WTC11 (cell line): ENCODE measurements at regions not wholly inside any gene's neighbourhood (a gene's known extent, or its start where the extent isn't known, plus 50 kb on each side); places are given as distances from the start of the nearest gene placed in this dataset.

Source experiments
- ATF1 ChIP-seq: sonication (generic); formaldehyde crosslinking; IDR thresholded peaks from 2 replicates; pipeline ENCODE4 v1.8.1; 2023; ENCODE audit warnings: mild to moderate bottlenecking, moderate library complexity, missing genetic modification reagents
- CREB1 ChIP-seq: sonication (generic); formaldehyde crosslinking; IDR thresholded peaks from 2 replicates; pipeline ENCODE4 v1.8.0; 2023; ENCODE audit warnings: mild to moderate bottlenecking, missing genetic modification reagents
- CTCF ChIP-seq: fragments of 200-600 bp; IDR thresholded peaks from 2 replicates; pipeline ENCODE4 v1.8.0; 2022; ENCODE audit warnings: antibody characterized with exemption
- E2F5 ChIP-seq: sonication (generic); formaldehyde crosslinking; IDR thresholded peaks from 2 replicates; pipeline ENCODE4 v1.8.1; 2022; ENCODE audit warnings: mild to moderate bottlenecking, moderate library complexity, missing genetic modification reagents
- FOXJ3 ChIP-seq: sonication (generic); formaldehyde crosslinking; IDR thresholded peaks from 2 replicates; pipeline ENCODE4 v1.9.0; 2021; ENCODE audit warnings: missing genetic modification reagents, mild to moderate bottlenecking, borderline replicate concordance
- FOXP1 ChIP-seq: sonication (generic); formaldehyde crosslinking; IDR thresholded peaks from 2 replicates; pipeline ENCODE4 v1.8.0; 2022; ENCODE audit warnings: missing genetic modification reagents, mild to moderate bottlenecking, moderate library complexity, borderline replicate concordance
- IRF2 ChIP-seq: sonication (generic); formaldehyde crosslinking; IDR thresholded peaks from 2 replicates; pipeline ENCODE4 v1.8.0; 2022; ENCODE audit warnings: low read depth, missing genetic modification reagents, borderline replicate concordance
- TCF7 ChIP-seq: sonication (generic); formaldehyde crosslinking; IDR thresholded peaks from 2 replicates; pipeline ENCODE4 v1.8.0; 2022; ENCODE audit warnings: mild to moderate bottlenecking, low read depth, missing genetic modification reagents, moderate library complexity
- TEAD1 ChIP-seq: sonication (generic); formaldehyde crosslinking; IDR thresholded peaks from 2 replicates; pipeline ENCODE4 v1.8.0; 2022; ENCODE audit warnings: mild to moderate bottlenecking, missing genetic modification reagents
- TEAD4 ChIP-seq: sonication (generic); formaldehyde crosslinking; IDR thresholded peaks from 2 replicates; pipeline ENCODE4 v1.8.0; 2022; ENCODE audit warnings: mild to moderate bottlenecking, missing genetic modification reagents
- TF ChIP-seq, protein P1 (sequence below): sonication (generic); formaldehyde crosslinking; IDR thresholded peaks from 2 replicates; pipeline ENCODE4 v1.8.0; 2022; ENCODE audit warnings: missing genetic modification reagents
- TF ChIP-seq, protein P2 (sequence below): fragments of 250-450 bp; sonication (Bioruptor Pico); IDR thresholded peaks from 2 replicates; pipeline ENCODE4 v2.1.2; 2022; ENCODE audit warnings: mild to moderate bottlenecking, moderate library complexity
- TF ChIP-seq, protein P3 (sequence below): sonication (generic); formaldehyde crosslinking; IDR thresholded peaks from 2 replicates; pipeline ENCODE4 v1.8.1; 2023; ENCODE audit warnings: mild to moderate bottlenecking, missing genetic modification reagents, borderline replicate concordance
- TF ChIP-seq, protein P4 (sequence below): sonication (generic); formaldehyde crosslinking; IDR thresholded peaks from 2 replicates; pipeline ENCODE4 v1.8.0; 2022; ENCODE audit warnings: mild to moderate bottlenecking, missing genetic modification reagents

- TF ChIP-seq, protein P1, sequence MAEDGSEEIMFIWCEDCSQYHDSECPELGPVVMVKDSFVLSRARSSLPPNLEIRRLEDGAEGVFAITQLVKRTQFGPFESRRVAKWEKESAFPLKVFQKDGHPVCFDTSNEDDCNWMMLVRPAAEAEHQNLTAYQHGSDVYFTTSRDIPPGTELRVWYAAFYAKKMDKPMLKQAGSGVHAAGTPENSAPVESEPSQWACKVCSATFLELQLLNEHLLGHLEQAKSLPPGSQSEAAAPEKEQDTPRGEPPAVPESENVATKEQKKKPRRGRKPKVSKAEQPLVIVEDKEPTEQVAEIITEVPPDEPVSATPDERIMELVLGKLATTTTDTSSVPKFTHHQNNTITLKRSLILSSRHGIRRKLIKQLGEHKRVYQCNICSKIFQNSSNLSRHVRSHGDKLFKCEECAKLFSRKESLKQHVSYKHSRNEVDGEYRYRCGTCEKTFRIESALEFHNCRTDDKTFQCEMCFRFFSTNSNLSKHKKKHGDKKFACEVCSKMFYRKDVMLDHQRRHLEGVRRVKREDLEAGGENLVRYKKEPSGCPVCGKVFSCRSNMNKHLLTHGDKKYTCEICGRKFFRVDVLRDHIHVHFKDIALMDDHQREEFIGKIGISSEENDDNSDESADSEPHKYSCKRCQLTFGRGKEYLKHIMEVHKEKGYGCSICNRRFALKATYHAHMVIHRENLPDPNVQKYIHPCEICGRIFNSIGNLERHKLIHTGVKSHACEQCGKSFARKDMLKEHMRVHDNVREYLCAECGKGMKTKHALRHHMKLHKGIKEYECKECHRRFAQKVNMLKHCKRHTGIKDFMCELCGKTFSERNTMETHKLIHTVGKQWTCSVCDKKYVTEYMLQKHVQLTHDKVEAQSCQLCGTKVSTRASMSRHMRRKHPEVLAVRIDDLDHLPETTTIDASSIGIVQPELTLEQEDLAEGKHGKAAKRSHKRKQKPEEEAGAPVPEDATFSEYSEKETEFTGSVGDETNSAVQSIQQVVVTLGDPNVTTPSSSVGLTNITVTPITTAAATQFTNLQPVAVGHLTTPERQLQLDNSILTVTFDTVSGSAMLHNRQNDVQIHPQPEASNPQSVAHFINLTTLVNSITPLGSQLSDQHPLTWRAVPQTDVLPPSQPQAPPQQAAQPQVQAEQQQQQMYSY (CRISPR knock-in tag) = no peak
- TF ChIP-seq ATF1 (CRISPR knock-in tag) = no peak
- TF ChIP-seq, protein P2, sequence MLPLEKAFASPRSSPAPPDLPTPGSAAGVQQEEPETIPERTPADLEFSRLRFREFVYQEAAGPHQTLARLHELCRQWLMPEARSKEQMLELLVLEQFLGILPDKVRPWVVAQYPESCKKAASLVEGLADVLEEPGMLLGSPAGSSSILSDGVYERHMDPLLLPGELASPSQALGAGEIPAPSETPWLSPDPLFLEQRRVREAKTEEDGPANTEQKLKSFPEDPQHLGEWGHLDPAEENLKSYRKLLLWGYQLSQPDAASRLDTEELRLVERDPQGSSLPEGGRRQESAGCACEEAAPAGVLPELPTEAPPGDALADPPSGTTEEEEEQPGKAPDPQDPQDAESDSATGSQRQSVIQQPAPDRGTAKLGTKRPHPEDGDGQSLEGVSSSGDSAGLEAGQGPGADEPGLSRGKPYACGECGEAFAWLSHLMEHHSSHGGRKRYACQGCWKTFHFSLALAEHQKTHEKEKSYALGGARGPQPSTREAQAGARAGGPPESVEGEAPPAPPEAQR = no peak
- TF ChIP-seq CTCF = no peak
- TF ChIP-seq CREB1 (CRISPR knock-in tag) = no peak
- TF ChIP-seq TCF7 = no peak
- no peak for TF ChIP-seq E2F5
- TF ChIP-seq TEAD4 (CRISPR knock-in tag) = no peak
- TF ChIP-seq, protein P3, sequence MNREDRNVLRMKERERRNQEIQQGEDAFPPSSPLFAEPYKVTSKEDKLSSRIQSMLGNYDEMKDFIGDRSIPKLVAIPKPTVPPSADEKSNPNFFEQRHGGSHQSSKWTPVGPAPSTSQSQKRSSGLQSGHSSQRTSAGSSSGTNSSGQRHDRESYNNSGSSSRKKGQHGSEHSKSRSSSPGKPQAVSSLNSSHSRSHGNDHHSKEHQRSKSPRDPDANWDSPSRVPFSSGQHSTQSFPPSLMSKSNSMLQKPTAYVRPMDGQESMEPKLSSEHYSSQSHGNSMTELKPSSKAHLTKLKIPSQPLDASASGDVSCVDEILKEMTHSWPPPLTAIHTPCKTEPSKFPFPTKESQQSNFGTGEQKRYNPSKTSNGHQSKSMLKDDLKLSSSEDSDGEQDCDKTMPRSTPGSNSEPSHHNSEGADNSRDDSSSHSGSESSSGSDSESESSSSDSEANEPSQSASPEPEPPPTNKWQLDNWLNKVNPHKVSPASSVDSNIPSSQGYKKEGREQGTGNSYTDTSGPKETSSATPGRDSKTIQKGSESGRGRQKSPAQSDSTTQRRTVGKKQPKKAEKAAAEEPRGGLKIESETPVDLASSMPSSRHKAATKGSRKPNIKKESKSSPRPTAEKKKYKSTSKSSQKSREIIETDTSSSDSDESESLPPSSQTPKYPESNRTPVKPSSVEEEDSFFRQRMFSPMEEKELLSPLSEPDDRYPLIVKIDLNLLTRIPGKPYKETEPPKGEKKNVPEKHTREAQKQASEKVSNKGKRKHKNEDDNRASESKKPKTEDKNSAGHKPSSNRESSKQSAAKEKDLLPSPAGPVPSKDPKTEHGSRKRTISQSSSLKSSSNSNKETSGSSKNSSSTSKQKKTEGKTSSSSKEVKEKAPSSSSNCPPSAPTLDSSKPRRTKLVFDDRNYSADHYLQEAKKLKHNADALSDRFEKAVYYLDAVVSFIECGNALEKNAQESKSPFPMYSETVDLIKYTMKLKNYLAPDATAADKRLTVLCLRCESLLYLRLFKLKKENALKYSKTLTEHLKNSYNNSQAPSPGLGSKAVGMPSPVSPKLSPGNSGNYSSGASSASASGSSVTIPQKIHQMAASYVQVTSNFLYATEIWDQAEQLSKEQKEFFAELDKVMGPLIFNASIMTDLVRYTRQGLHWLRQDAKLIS = no peak
- no peak for TF ChIP-seq TEAD1 (CRISPR knock-in tag)
- TF ChIP-seq FOXP1 (CRISPR knock-in tag) = no peak
- TF ChIP-seq, protein P4, sequence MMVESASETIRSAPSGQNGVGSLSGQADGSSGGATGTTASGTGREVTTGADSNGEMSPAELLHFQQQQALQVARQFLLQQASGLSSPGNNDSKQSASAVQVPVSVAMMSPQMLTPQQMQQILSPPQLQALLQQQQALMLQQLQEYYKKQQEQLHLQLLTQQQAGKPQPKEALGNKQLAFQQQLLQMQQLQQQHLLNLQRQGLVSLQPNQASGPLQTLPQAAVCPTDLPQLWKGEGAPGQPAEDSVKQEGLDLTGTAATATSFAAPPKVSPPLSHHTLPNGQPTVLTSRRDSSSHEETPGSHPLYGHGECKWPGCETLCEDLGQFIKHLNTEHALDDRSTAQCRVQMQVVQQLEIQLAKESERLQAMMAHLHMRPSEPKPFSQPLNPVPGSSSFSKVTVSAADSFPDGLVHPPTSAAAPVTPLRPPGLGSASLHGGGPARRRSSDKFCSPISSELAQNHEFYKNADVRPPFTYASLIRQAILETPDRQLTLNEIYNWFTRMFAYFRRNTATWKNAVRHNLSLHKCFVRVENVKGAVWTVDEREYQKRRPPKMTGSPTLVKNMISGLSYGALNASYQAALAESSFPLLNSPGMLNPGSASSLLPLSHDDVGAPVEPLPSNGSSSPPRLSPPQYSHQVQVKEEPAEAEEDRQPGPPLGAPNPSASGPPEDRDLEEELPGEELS = no peak
- TF ChIP-seq IRF2 (CRISPR knock-in tag) = no peak
- no peak for TF ChIP-seq FOXJ3 (CRISPR knock-in tag)
These were observed 655.8 kb downstream of the TSN start for GRCh38 chr2:122411231-122411630.
